Gastroesophageal sphincter (tissue), 3 donors: ENCODE measurements at regions not wholly inside any gene's neighbourhood (a gene's known extent, or its start where the extent isn't known, plus 50 kb on each side); places are given as distances from the start of the nearest gene placed in this dataset.

ENCODE experiments used
- CTCF ChIP-seq, 4 experiments: fragments of 200-600 bp in 2 of 4; fragments of 450-650 bp in 2 of 4; sonication (generic) in 1 of 4; IDR thresholded peaks; one replicate each; pipeline ENCODE4 v1.5.1; 2017 to 2019; ENCODE audit warnings: antibody characterized with exemption in 4 of 4, mild to moderate bottlenecking in 2 of 4, moderate library complexity in 2 of 4
- EP300 ChIP-seq: sonication (generic); formaldehyde crosslinking; IDR thresholded peaks from one replicate; pipeline ENCODE4 v1.6.1; 2017; ENCODE audit warnings: antibody characterized with exemption, mild to moderate bottlenecking
- POLR2A ChIP-seq, 2 donors: fragments of 450-650 bp; IDR thresholded peaks; one replicate each; pipeline ENCODE4 v1.6.1; 2017; ENCODE audit warnings: antibody characterized with exemption in 2 of 2, mild to moderate bottlenecking in 2 of 2, moderate library complexity in 1 of 2

DNA sequence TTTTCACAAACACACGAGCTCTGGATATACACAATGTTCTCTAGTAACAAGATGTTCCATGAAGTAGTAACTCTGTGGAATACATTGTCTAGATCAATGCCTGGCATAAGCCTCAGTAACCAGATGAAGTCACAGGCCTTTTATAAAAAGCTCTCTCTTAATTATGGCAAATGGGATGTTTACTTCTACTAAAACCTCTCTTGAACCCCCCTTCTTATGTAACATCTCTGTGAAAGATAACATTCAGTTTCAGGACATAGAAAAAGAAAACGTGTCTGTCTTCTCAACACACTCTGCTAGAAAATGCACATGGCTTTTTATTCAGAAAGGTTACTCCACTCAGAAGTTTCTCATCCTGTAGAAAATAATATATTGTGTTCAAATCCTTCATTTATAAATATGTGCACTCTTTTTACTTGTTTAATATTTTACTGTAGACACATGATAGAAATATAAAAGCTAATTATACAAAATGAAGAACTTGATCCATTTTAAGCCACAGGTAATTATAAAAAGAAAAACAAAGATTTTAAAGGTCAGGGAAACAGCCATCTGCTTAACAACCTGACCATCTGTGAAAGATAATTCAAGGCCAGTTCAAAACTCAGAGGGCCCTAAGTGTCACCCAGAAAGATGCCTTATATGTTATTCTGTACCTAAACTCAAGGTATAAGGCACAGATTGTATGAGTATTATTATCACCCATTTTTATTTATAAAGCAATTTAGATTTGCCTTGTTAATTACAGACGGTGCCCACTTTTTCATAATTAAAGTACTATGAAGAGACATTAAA lies 812.0 kb downstream of the CDH18 start:
- TF ChIP-seq CTCF (IDR thresholded peaks at IDR 0.05) (no peak), POLR2A (IDR thresholded peaks at IDR 0.05) (no peak), EP300 (no peak)
